Urothelium cell line (cell line): ENCODE measurements at regions not wholly inside any gene's neighbourhood (a gene's known extent, or its start where the extent isn't known, plus 50 kb on each side); places are given as distances from the start of the nearest gene placed in this dataset.
"Not testable (repeated sequence)": the region's sequence is repeated elsewhere in the genome, so short reads cannot be mapped to it uniquely, and the experiment has no call there.

ENCODE experiments used
- DNase-seq: peaks from one replicate; pipeline ENCODE4 v3.0.0; 2011; ENCODE audit warnings: low spot score, mixed read lengths
- FAIRE-seq: peaks from 2 replicates; lab custom pipeline; 2011; peaks lifted over from hg19 to GRCh38; lab: Jason Lieb, UNC

DNA sequence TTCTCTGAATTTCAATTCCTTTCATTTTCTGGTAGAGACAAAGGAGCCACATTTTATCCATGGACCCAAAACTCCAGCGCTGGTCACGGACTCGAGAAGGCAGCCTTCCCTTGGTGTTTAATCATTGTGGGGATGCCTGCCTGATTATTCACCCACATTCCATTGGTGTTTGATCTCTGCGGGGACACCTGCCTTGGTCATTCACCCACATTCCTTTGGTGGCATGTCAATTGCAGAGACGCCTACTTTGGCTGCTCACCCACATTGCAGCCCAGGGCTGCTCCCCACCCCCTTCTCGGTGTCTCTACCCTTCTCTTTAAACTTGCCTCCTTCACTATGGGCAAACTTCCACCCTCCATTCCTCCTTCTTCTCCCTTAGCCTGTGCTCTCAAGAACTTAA, 780.7 kb upstream of the POU3F4 start:
- FAIRE-seq: not testable (repeated sequence)
- DNase-seq: peak; percentile 24

DNA sequence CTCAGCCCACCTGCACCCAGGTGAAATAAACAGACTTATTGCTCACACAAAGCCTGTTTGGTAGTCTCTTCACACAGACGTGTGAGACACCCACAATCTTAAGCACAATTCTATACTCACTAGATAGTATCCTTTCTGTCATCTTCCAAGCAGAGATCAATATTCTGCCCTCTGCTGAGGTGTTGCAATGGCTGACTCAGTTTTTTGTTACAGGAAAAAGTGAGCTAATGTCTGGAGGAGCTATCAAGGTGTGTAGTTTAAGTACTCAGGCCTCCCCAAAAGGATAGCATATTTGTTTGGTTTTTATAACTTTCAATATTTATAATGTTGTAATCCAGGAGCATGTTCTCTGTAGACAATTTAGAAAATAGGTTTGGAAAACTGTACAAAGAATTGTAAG, 775.2 kb upstream of the POU3F4 start:
- FAIRE-seq (no peak), DNase-seq (no peak)

DNA sequence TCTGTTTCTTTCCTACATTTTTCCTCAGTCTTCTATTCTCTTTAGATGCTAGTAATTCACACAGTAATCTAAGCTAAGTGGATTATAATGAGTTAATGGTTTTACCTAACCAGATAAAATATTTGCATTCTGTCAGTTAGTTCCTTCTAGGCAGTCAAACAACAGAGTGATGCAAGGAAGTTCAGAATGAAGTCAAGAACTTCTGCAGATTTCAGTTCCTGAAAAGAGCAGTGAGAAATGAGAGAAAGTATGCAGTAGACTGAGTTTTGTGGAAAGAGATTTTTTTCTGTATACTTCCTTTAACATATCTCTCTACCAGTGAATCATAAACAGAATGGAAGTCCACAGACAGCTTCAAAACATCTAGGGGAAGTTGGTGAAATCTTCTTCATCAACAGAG, 774.0 kb upstream of the POU3F4 start:
- FAIRE-seq (no peak), DNase-seq (no peak)

DNA sequence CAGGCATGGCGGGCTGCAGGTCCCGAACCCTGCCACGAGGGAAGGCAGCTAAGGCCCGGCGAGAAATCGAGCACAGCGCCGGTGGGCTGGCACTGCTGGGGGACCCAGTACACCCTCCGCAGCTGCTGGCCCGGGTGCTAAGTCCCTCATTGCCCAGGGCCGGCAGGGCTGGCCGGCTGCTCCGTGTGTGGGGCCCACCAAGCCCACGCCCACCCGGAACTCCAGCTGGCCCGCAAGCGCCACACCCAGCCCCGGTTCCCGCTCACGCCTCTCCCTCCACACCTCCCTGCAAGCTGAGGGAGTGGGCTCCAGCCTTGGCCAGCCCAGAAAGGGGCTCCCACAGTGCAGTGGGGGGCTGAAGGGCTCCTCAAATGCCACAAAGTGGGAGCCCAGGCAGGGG, 769.8 kb upstream of the POU3F4 start:
- not testable (repeated sequence) for DNase-seq, FAIRE-seq

- no peak for FAIRE-seq
These were observed 765.7 kb upstream of the POU3F4 start for GRCh38 chrX:82742351-82742750.

DNA sequence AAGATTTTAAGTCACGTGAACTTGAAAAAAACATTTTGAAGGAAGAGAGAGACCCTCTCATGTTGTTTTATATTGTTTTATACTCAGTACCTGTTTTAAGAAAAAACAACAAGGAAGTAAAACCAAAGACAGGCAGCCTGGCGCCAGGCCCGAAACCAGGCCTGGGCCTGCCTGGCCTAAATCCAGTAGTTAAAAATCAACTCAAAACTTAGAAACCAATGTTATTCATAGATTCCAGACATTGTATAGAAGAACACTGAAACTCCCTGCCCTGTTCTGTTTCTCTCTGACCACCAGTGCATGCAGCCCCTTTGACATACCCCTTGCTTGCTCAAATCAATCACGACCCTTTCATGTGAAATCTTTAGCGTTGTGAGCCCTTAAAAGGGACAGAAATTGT, 762.4 kb upstream of the POU3F4 start:
- FAIRE-seq, DNase-seq: not testable (repeated sequence)

More at GRCh38 chrX:82742351-82742750, 765.7 kb upstream of the POU3F4 start:
- no peak for DNase-seq

DNA sequence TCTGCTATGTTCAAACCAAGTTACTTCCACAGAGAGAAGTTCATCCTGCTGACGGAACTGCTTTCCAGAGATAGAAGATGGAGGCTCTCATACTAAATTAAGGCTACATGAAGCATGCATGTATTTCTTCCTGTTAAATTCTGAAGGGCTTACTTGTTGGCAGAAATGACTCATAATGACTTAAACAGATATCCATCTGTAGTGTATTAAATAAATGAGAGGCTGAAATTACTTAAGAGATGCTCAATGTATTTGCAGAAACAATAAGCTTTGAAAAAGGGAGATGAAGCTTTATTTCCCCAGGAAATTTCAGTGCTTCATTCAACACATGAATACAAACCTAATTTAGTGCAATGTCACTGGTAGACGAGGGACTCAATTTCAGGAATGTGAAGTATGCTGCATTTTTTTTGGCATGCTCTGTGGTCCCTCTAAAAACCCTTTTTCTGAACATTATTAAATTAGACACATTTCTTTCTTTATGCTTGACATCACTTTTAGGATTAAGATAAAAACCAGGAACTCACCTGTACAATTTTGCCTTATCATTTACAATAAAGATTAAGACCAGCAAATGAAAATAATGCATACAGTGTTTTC, 759.1 kb upstream of the POU3F4 start:
- DNase-seq: peak; percentile 2
- FAIRE-seq: no peak

GRCh38 chrX:82756272-82756671, 751.8 kb upstream of the POU3F4 start:
- DNase-seq: no peak
- FAIRE-seq: no peak

GRCh38 chrX:82757614-82758013, 750.5 kb upstream of the POU3F4 start:
- DNase-seq (no peak), FAIRE-seq (no peak)

DNA sequence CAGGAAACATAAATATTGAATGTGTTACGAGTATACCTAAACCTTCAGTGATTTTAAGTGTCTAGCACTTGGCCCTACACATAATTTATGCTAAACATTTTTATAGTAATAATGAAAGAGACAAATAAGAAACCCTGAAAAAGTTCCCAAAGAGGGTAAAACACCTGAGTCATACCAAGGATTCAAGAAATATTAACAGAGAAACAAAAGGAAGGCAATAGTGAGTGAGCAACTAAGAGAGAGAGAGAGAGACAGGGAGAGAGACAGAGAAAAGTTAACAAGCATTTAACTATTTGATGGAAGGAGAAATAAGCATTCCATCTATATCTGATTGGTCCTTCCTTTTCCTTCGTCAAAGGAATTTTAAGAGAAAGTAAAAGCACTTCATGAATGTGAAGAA, 743.6 kb upstream of the POU3F4 start:
- FAIRE-seq (no peak), DNase-seq (no peak)

GRCh38 chrX:82765811-82766210, 742.3 kb upstream of the POU3F4 start:
- no peak for DNase-seq
- FAIRE-seq: no peak

- no peak for FAIRE-seq
These were observed 732.7 kb upstream of the POU3F4 start for GRCh38 chrX:82775426-82775825.

GRCh38 chrX:82782014-82782413, 726.1 kb upstream of the POU3F4 start:
- no peak for DNase-seq
- FAIRE-seq: no peak

More at GRCh38 chrX:82775426-82775825, 732.7 kb upstream of the POU3F4 start:
- DNase-seq: no peak

GRCh38 chrX:82812902-82813301, 695.2 kb upstream of the POU3F4 start:
- DNase-seq, FAIRE-seq: not testable (repeated sequence)

GRCh38 chrX:82813671-82814078, 694.4 kb upstream of the POU3F4 start:
- peak; percentile 53 for DNase-seq
- FAIRE-seq: peak; percentile 27

DNA sequence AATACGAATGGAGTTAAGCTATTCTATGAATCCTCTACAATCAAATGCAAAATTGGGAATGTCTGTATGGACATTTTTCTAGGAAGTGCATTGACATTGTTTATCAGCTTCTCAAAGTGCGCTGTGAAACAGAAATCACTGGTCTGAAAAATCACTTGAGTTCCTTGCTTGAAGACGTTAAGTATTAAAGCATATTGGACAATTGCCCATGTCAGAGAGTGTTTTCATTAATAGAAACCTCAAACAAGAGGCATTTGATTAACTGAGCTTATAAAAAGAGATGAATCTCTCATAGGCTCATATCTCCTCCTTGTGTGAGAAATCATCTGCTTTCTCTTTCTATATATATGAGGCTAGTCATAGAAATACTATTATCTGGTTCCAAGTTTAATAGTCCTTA, 692.1 kb upstream of the POU3F4 start:
- DNase-seq: no peak
- FAIRE-seq: no peak

DNA sequence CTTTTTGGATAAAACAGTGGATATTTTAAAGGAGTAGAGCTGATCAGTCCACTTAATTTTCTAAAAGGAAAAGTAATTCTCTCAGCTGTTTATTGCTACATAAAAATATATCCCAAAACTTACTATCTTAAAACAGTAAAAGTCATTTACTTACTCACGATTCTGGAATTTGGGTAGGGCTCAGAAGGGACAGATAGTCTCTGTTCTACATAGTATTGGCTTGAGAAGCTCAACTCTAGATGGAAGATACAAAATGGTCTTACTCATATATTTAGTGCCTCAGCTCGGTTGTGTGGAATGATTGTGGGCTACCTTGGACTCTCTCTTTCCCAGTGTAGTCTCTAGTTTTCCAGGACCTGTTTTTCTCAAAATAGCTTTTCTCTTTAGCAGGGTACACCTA, 691.5 kb upstream of the POU3F4 start:
- DNase-seq (peak; percentile 3), FAIRE-seq (no peak)

- DNase-seq (no peak), FAIRE-seq (no peak)
These were observed 665.8 kb upstream of the POU3F4 start for GRCh38 chrX:82842286-82842685.

GRCh38 chrX:82848111-82848510, 660.0 kb upstream of the POU3F4 start:
- FAIRE-seq (no peak), DNase-seq (no peak)
